ENCODE measurements at regions not wholly inside any gene's neighbourhood (a gene's known extent, or its start where the extent isn't known, plus 50 kb on each side); places are given as distances from the start of the nearest gene placed in this dataset.

- WGBS, 2 donors, result 76 to 85% methylated on average over 1 of the region's 1 CpG
- DNase-seq, result no peak
- H3K27me3 ChIP-seq, result no peaks in the 10 kb centered on the region
- no peaks in the 10 kb centered on the region for H3K4me1 ChIP-seq
- no peak overlapping the region for H3K27ac ChIP-seq
- no peak for TF ChIP-seq CTCF (IDR thresholded peaks at IDR 0.05)
- TF ChIP-seq POLR2AphosphoS5 (IDR thresholded peaks at IDR 0.05), result no peak
- TF ChIP-seq POLR2A (IDR thresholded peaks at IDR 0.05), result no peak
- no peak for TF ChIP-seq EP300 (IDR thresholded peaks at IDR 0.05)
- H3K9me3 ChIP-seq, result no peaks in the 10 kb centered on the region
- no peaks in the 10 kb centered on the region for H3K36me3 ChIP-seq
- intact Hi-C loops (cut with DNase I), result no loop called here
- H3K4me3 ChIP-seq, result no peak overlapping the region
Measured at GRCh38 chr6:85192186-85192585, 257.7 kb upstream of the NT5E start.

GRCh38 chr6:85191656-85192055 is 258.2 kb upstream of the NT5E start:
- TF ChIP-seq EP300 (IDR thresholded peaks at IDR 0.05) (no peak), POLR2A (IDR thresholded peaks at IDR 0.05) (no peak), POLR2AphosphoS5 (IDR thresholded peaks at IDR 0.05) (no peak), CTCF (IDR thresholded peaks at IDR 0.05) (no peak)
- H3K27ac ChIP-seq, result no peak overlapping the region
- WGBS, 2 donors, result 88 to 94% methylated on average over 2 of the region's 2 CpGs

DNA sequence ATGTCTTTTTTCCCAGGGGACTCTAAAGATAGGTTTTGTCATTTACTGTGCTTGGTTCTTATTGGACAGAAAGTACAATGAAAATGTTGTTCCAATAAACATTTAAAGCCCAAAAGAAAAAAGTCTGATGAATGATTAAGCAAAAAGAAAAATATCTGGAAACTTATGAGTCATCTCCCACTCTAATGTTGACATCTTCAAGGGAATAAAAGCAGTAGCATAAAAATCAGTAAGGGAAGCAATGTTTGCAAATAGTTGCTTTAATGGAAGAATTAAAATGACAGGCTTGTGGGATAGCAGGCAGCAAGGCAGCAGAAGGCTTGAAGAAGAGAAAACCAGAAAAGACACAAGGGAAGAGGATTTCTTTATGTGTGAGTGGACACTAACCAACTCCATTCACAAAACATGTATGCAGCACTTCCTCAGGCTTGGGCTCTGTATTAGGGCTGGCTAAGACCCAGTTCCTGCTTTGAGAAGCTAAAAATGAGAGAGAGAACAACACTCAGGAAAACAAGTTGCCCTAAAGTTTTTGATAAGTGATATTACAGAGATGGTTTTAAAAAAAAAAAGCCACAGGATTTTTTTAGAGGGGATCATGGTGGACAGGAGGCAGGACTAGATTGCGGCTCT is 263.2 kb upstream of the NT5E start:
- Histone ChIP-seq H3K27ac (no peak overlapping the region), H3K4me3 (no peak overlapping the region)
- WGBS, 2 donors, result 90 to 92% methylated on average over 1 of the region's 1 CpG

More at GRCh38 chr6:85191656-85192055, 258.2 kb upstream of the NT5E start:
- no peaks in the 10 kb centered on the region for H3K36me3 ChIP-seq
- DNase-seq, result no peak
- no peaks in the 10 kb centered on the region for H3K27me3 ChIP-seq
- no peak overlapping the region for H3K4me3 ChIP-seq
- intact Hi-C loops (cut with DNase I), result no loop called here
- H3K4me1 ChIP-seq, result no peaks in the 10 kb centered on the region
- no peaks in the 10 kb centered on the region for H3K9me3 ChIP-seq

GRCh38 chr6:85185977-85186376 is 263.9 kb upstream of the NT5E start:
- Histone ChIP-seq H3K4me1 (no peaks in the 10 kb centered on the region), H3K27ac (no peak overlapping the region), H3K36me3 (no peaks in the 10 kb centered on the region), H3K27me3 (no peaks in the 10 kb centered on the region), H3K9me3 (no peaks in the 10 kb centered on the region), H3K4me3 (no peak overlapping the region)
- 73 to 74% methylated on average over 1 of the region's 1 CpG for WGBS, 2 donors
- intact Hi-C loops (cut with DNase I), result no loop called here
- no peak for DNase-seq
- TF ChIP-seq POLR2A (IDR thresholded peaks at IDR 0.05) (no peak), CTCF (IDR thresholded peaks at IDR 0.05) (no peak), POLR2AphosphoS5 (IDR thresholded peaks at IDR 0.05) (no peak), EP300 (IDR thresholded peaks at IDR 0.05) (no peak)

More for the DNA sequence above, 263.2 kb upstream of the NT5E start:
- no peak for DNase-seq
- intact Hi-C loops (cut with DNase I), result no loop called here
- Histone ChIP-seq H3K36me3 (no peaks in the 10 kb centered on the region), H3K4me1 (no peaks in the 10 kb centered on the region), H3K27me3 (no peaks in the 10 kb centered on the region), H3K9me3 (no peaks in the 10 kb centered on the region)
- TF ChIP-seq EP300 (IDR thresholded peaks at IDR 0.05) (no peak), POLR2AphosphoS5 (IDR thresholded peaks at IDR 0.05) (no peak), POLR2A (IDR thresholded peaks at IDR 0.05) (no peak), CTCF (IDR thresholded peaks at IDR 0.05) (no peak)

- Histone ChIP-seq H3K27ac (no peak overlapping the region), H3K4me1 (no peaks in the 10 kb centered on the region), H3K27me3 (no peaks in the 10 kb centered on the region), H3K9me3 (no peaks in the 10 kb centered on the region), H3K36me3 (no peaks in the 10 kb centered on the region), H3K4me3 (no peak overlapping the region)
- TF ChIP-seq EP300 (IDR thresholded peaks at IDR 0.05) (no peak), POLR2AphosphoS5 (IDR thresholded peaks at IDR 0.05) (no peak), POLR2A (IDR thresholded peaks at IDR 0.05) (no peak)
- no peak for DNase-seq
- intact Hi-C loops (cut with DNase I), result no loop called here
Measured at GRCh38 chr6:85183841-85184240, 266.0 kb upstream of the NT5E start.

All from sigmoid colon (tissue), 6 donors.